Testis (tissue), 2 donors: ENCODE measurements at regions not wholly inside any gene's neighbourhood (a gene's known extent, or its start where the extent isn't known, plus 50 kb on each side); places are given as distances from the start of the nearest gene placed in this dataset.

Source experiments
- DNase-seq: peaks from one replicate; pipeline ENCODE4 v3.0.0-alpha.2; 2019
- H3K27ac ChIP-seq, 2 donors: fragments of 200-600 bp; sonication (generic); one replicate each; pipeline ENCODE4 v1.5.1; 2019
- H3K27me3 ChIP-seq: fragments of 200-600 bp; sonication (generic); one replicate; pipeline ENCODE4 v1.5.1; 2019
- H3K36me3 ChIP-seq: fragments of 200-600 bp; sonication (generic); one replicate; pipeline ENCODE4 v1.5.1; 2017; ENCODE audit warnings: low read depth; ENCODE audit errors: missing control alignments
- H3K4me1 ChIP-seq: fragments of 200-600 bp; sonication (generic); one replicate; pipeline ENCODE4 v1.5.1; 2019
- H3K4me3 ChIP-seq, 2 donors: fragments of 200-600 bp; sonication (generic); one replicate each; pipeline ENCODE4 v1.5.1; 2017 to 2019
- H3K9me3 ChIP-seq: fragments of 200-600 bp; sonication (generic); one replicate; pipeline ENCODE4 v1.5.1; 2017
- CTCF ChIP-seq, 3 experiments: fragments of 450-650 bp in 2 of 3; fragments of 200-600 bp in 1 of 3; sonication (generic) in 1 of 3; IDR thresholded peaks; one replicate each; pipeline ENCODE4 v1.5.1; 2016 to 2019; ENCODE audit warnings: antibody characterized with exemption in 3 of 3, mild to moderate bottlenecking in 2 of 3, moderate library complexity in 1 of 3
- POLR2A ChIP-seq: fragments of 450-650 bp; IDR thresholded peaks from one replicate; pipeline ENCODE4 v1.6.1; 2017; ENCODE audit warnings: antibody characterized with exemption, mild to moderate bottlenecking, moderate library complexity
- WGBS, 2 donors: methylation state at CpG; one replicate each; pipeline ENCODE4 v1.1.5; 2018; 5-methylcytosine and 5-hydroxymethylcytosine counted together
- intact Hi-C: fragments of 100-400 bp; cut with DNase I; formaldehyde crosslinking; loops from one replicate; pipeline ENCODE4 v1.15.1; 2023; ENCODE audit warnings: low total_unique reads

DNA sequence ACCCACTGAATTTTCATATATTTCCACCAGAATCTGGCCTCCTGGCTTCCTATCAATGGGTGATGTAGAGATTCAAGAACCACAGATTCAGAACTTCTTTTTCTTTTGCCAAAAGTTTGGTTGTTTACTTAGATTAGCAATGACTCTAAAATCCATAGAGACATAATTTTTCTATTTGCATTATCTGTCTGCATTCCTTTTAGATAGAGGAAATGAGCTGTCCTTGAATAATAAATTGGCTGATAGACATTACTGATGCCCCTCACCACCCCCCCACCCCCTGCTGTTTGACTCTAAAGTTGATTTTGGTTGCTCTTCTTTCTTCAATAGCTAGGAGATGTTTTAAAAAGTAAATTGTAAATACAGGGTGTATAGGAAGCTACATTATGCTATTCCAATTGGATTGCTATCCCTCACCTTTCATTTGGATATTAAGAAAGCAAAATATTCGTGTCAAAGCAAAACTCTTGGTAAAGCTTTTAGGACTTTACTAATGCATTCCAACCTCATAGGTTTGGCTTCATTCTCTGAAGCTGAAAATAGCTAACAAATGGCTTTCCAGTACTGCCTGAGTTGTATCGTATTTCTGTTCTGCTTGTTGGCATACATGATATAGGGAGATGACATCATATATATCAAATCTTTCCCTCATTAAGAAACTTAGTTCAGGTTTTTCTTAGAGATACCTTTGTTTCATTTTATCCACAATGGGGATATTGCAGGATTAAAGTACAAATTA is 606.0 kb downstream of the ARL4A start:
- H3K27me3 ChIP-seq, result no peaks in the 10 kb centered on the region
- no peak overlapping the region for H3K27ac ChIP-seq
- no peak overlapping the region for H3K4me3 ChIP-seq
- no peaks in the 10 kb centered on the region for H3K36me3 ChIP-seq
- intact Hi-C loops, result no loop called here
- TF ChIP-seq CTCF (IDR thresholded peaks at IDR 0.05) (no peak), POLR2A (no peak)
- 62 to 77% methylated on average over 2 of the region's 2 CpGs for WGBS, 2 donors
- no peak for DNase-seq
- no peaks in the 10 kb centered on the region for H3K4me1 ChIP-seq
- H3K9me3 ChIP-seq, result no peaks in the 10 kb centered on the region

GRCh38 chr7:13307040-13307439 is 619.6 kb downstream of the ARL4A start:
- H3K4me3 ChIP-seq, result no peak overlapping the region
- DNase-seq, result no peak
- H3K36me3 ChIP-seq, result no peaks in the 10 kb centered on the region
- intact Hi-C loops, result no loop called here
- H3K27me3 ChIP-seq, result no peaks in the 10 kb centered on the region
- no peaks in the 10 kb centered on the region for H3K4me1 ChIP-seq
- no peak overlapping the region for H3K27ac ChIP-seq
- no peak for TF ChIP-seq CTCF (IDR thresholded peaks at IDR 0.05)
- TF ChIP-seq POLR2A, result no peak
- H3K9me3 ChIP-seq, result no peaks in the 10 kb centered on the region

- H3K9me3 ChIP-seq, result no peaks in the 10 kb centered on the region
- DNase-seq, result no peak
- no peaks in the 10 kb centered on the region for H3K4me1 ChIP-seq
- no peak overlapping the region for H3K27ac ChIP-seq
- H3K27me3 ChIP-seq, result no peaks in the 10 kb centered on the region
- H3K36me3 ChIP-seq, result no peaks in the 10 kb centered on the region
- no peak for TF ChIP-seq POLR2A
- H3K4me3 ChIP-seq, result no peak overlapping the region
- intact Hi-C loops, result no loop called here
These were observed 621.0 kb downstream of the ARL4A start for GRCh38 chr7:13308423-13308822.

DNA sequence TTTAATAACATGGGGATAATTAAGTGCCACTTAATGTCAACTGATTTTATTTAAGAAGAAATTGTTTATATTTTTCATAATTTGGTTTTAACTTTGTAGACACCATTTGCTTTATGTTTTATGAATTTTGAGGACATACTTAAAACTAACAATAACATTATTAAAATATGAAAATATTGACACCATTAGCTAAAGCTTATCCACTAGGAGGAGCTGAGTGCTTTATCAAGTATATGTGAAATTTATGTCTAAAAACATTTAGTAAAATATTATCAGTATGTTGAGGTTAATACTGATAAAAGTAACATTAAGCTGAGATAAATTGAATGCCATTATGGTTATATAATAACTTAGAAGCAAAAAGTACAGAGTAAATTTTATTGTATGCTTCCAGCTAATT is 622.1 kb downstream of the ARL4A start:
- intact Hi-C loops, result no loop called here
- Histone ChIP-seq H3K4me1 (no peaks in the 10 kb centered on the region), H3K27me3 (no peaks in the 10 kb centered on the region), H3K4me3 (no peak overlapping the region), H3K9me3 (no peaks in the 10 kb centered on the region), H3K36me3 (no peaks in the 10 kb centered on the region), H3K27ac (no peak overlapping the region)
- DNase-seq, result no peak
- TF ChIP-seq POLR2A (no peak), CTCF (IDR thresholded peaks at IDR 0.05) (no peak)

GRCh38 chr7:13312307-13312706 is 624.9 kb downstream of the ARL4A start:
- Histone ChIP-seq H3K9me3 (no peaks in the 10 kb centered on the region), H3K4me3 (no peak overlapping the region), H3K27ac (no peak overlapping the region), H3K4me1 (no peaks in the 10 kb centered on the region), H3K27me3 (no peaks in the 10 kb centered on the region), H3K36me3 (no peaks in the 10 kb centered on the region)
- no peak for TF ChIP-seq CTCF (IDR thresholded peaks at IDR 0.05)
- TF ChIP-seq POLR2A, result no peak
- DNase-seq, result no peak
- intact Hi-C loops, result no loop called here
- WGBS, 2 donors, result 91 to 92% methylated on average over 5 of the region's 5 CpGs
